HepG2 (cell line): ENCODE measurements at regions not wholly inside any gene's neighbourhood (a gene's known extent, or its start where the extent isn't known, plus 50 kb on each side); places are given as distances from the start of the nearest gene placed in this dataset.

ENCODE experiments used
- CHD4 ChIP-seq: fragments of 200-600 bp; sonication (generic); IDR thresholded peaks from 2 replicates; pipeline ENCODE4 v1.7.0; 2017; ENCODE audit warnings: mild to moderate bottlenecking, low read length, borderline replicate concordance
- EP300 ChIP-seq, 3 experiments: sonication (generic) in 1 of 3; formaldehyde crosslinking in 1 of 3; IDR thresholded peaks; 2 replicates each; pipeline versions ENCODE4 v1.5.1 to v1.6.1; 2011 to 2020; ENCODE audit warnings: low read depth in 2 of 3, low read length in 2 of 3, borderline replicate concordance in 1 of 3, improper control_type of control experiment in 1 of 3, mild to moderate bottlenecking in 1 of 3, missing genetic modification reagents in 1 of 3, moderate library complexity in 1 of 3
- EZH2 ChIP-seq: conservative IDR thresholded peaks from 2 replicates; pipeline ENCODE4 v1.6.1; 2012; ENCODE audit warnings: mild to moderate bottlenecking, low read depth, low read length, moderate library complexity
- NKX3-1 ChIP-seq: sonication (generic); formaldehyde crosslinking; IDR thresholded peaks from 2 replicates; pipeline ENCODE4 v1.5.0; 2020; ENCODE audit warnings: missing genetic modification reagents
- NR2F1 ChIP-seq, 2 experiments: fragments of 450-650 bp in 1 of 2; formaldehyde crosslinking in 1 of 2; IDR thresholded peaks; 2 replicates each; pipeline versions ENCODE4 v1.5.0 to v1.6.1; 2016 to 2020; ENCODE audit warnings: mild to moderate bottlenecking in 1 of 2, missing compliant biosample characterization in 1 of 2, missing genetic modification reagents in 1 of 2, moderate library complexity in 1 of 2
- POLR2G ChIP-seq: fragments of 200-400 bp; formaldehyde crosslinking; IDR thresholded peaks from 2 replicates; pipeline ENCODE4 v1.6.1; 2018; ENCODE audit warnings: mild to moderate bottlenecking, low read depth, low read length, moderate library complexity
- ZNF558 ChIP-seq: sonication (generic); formaldehyde crosslinking; IDR thresholded peaks from 2 replicates; pipeline ENCODE4 v1.9.0; 2022; ENCODE audit warnings: mild to moderate bottlenecking, missing genetic modification reagents, borderline replicate concordance
- TF ChIP-seq, protein P1 (sequence below): IDR thresholded peaks from 2 replicates; pipeline ENCODE4 v1.6.1; 2016
- TF ChIP-seq, protein P2 (sequence below): sonication (generic); formaldehyde crosslinking; IDR thresholded peaks from 2 replicates; pipeline ENCODE4 v1.5.0; 2020; ENCODE audit warnings: mild to moderate bottlenecking, missing genetic modification reagents, moderate library complexity
- TF ChIP-seq, protein P3 (sequence below): sonication (generic); formaldehyde crosslinking; IDR thresholded peaks from 2 replicates; pipeline ENCODE4 v1.4.0; 2020; ENCODE audit warnings: missing genetic modification reagents, borderline replicate concordance

DNA sequence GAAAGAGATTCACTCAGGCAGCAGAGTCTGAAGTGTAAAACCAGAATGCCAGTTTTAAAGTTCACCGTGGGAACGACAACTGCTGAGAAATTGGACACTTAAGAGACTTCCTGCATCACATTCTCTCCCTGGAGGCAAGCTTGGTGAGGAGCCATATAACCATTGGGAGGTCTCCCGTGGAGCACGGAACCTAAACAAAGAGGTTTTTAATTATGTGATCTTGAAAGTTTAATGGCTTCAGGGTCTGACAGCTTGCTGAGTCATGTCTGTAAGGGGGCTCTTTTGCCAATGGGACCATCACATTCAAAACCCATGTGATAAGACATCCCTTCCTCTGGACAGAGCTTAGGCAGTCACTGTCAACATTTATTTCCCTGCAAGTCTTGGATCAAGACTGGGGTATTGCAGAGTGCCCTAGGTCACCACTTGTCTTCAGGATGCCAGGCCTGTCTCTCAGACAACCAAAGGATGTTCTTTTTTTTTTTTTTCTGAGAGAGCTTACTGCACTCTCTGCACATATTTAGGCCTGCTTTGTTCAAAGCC, 674.4 kb downstream of the TYW1 start:
- TF ChIP-seq ZNF558: no peak
- TF ChIP-seq, protein P1, sequence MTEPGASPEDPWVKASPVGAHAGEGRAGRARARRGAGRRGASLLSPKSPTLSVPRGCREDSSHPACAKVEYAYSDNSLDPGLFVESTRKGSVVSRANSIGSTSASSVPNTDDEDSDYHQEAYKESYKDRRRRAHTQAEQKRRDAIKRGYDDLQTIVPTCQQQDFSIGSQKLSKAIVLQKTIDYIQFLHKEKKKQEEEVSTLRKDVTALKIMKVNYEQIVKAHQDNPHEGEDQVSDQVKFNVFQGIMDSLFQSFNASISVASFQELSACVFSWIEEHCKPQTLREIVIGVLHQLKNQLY (CRISPR knock-in tag): no peak
- TF ChIP-seq NKX3-1 (CRISPR knock-in tag): no peak
- TF ChIP-seq, protein P2, sequence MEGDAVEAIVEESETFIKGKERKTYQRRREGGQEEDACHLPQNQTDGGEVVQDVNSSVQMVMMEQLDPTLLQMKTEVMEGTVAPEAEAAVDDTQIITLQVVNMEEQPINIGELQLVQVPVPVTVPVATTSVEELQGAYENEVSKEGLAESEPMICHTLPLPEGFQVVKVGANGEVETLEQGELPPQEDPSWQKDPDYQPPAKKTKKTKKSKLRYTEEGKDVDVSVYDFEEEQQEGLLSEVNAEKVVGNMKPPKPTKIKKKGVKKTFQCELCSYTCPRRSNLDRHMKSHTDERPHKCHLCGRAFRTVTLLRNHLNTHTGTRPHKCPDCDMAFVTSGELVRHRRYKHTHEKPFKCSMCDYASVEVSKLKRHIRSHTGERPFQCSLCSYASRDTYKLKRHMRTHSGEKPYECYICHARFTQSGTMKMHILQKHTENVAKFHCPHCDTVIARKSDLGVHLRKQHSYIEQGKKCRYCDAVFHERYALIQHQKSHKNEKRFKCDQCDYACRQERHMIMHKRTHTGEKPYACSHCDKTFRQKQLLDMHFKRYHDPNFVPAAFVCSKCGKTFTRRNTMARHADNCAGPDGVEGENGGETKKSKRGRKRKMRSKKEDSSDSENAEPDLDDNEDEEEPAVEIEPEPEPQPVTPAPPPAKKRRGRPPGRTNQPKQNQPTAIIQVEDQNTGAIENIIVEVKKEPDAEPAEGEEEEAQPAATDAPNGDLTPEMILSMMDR (CRISPR knock-in tag): no peak
- no peak for TF ChIP-seq EP300 (IDR thresholded peaks at IDR 0.05; ENCODE audit: low read depth in 2 of 2, low read length in 2 of 2)
- TF ChIP-seq EP300 (CRISPR knock-in tag; IDR thresholded peaks at IDR 0.05; ENCODE audit: borderline replicate concordance): no peak
- TF ChIP-seq, protein P3, sequence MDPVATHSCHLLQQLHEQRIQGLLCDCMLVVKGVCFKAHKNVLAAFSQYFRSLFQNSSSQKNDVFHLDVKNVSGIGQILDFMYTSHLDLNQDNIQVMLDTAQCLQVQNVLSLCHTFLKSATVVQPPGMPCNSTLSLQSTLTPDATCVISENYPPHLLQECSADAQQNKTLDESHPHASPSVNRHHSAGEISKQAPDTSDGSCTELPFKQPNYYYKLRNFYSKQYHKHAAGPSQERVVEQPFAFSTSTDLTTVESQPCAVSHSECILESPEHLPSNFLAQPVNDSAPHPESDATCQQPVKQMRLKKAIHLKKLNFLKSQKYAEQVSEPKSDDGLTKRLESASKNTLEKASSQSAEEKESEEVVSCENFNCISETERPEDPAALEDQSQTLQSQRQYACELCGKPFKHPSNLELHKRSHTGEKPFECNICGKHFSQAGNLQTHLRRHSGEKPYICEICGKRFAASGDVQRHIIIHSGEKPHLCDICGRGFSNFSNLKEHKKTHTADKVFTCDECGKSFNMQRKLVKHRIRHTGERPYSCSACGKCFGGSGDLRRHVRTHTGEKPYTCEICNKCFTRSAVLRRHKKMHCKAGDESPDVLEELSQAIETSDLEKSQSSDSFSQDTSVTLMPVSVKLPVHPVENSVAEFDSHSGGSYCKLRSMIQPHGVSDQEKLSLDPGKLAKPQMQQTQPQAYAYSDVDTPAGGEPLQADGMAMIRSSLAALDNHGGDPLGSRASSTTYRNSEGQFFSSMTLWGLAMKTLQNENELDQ (CRISPR knock-in tag): no peak
- no peak for TF ChIP-seq CHD4
- no peak for TF ChIP-seq EZH2
- no peak for TF ChIP-seq NR2F1 (CRISPR knock-in tag; IDR thresholded peaks at IDR 0.05)
- no peak for TF ChIP-seq POLR2G
